Dendritic cell treated with granulocyte-macrophage colony-stimulating factor and Interleukin-4, amounts not matched to agents 40 ng/mL and 50 ng/mL, for 4 days (primary cell): ENCODE measurements at regions not wholly inside any gene's neighbourhood (a gene's known extent, or its start where the extent isn't known, plus 50 kb on each side); places are given as distances from the start of the nearest gene placed in this dataset.

Source experiments
- H3K27ac Mint-ChIP-seq: one replicate; pipeline ENCODE4 v1.8.0; 2022; ENCODE audit warnings: mild to moderate bottlenecking, mixed read lengths
- H3K27me3 Mint-ChIP-seq: one replicate; pipeline ENCODE4 v1.8.0; 2022; ENCODE audit warnings: mild to moderate bottlenecking, mixed read lengths
- H3K36me3 Mint-ChIP-seq: one replicate; pipeline ENCODE4 v1.8.0; 2022; ENCODE audit warnings: low read depth, mixed read lengths
- H3K4me1 Mint-ChIP-seq: one replicate; pipeline ENCODE4 v1.8.0; 2022; ENCODE audit warnings: low read depth, mixed read lengths
- H3K4me3 Mint-ChIP-seq: one replicate; pipeline ENCODE4 v1.8.0; 2022; ENCODE audit warnings: mild to moderate bottlenecking, moderate library complexity, mixed read lengths
- H3K9me3 Mint-ChIP-seq: one replicate; pipeline ENCODE4 v1.8.0; 2022; ENCODE audit warnings: mixed read lengths
- intact Hi-C: fragments of 100-400 bp; cut with micrococcal nuclease; formaldehyde crosslinking; loops from one replicate; pipeline ENCODE4 v1.15.0; 2022

- Mint-ChIP-seq H3K4me3 (no peak overlapping the region), H3K27me3 (no peaks in the 10 kb centered on the region), H3K9me3 (peaks cover 9% of the 10 kb centered on the region), H3K4me1 (no peaks in the 10 kb centered on the region), H3K36me3 (no peaks in the 10 kb centered on the region), H3K27ac (no peak overlapping the region)
- intact Hi-C loops, result no loop called here
These were observed 260.5 kb downstream of the SAMD5 start for GRCh38 chr6:147768969-147769368.

- Mint-ChIP-seq H3K27me3 (no peaks in the 10 kb centered on the region), H3K4me3 (no peak overlapping the region), H3K36me3 (no peaks in the 10 kb centered on the region), H3K9me3 (peaks cover 9% of the 10 kb centered on the region), H3K4me1 (no peaks in the 10 kb centered on the region), H3K27ac (no peak overlapping the region)
- intact Hi-C loops, result no loop called here
These were observed 261.1 kb downstream of the SAMD5 start for GRCh38 chr6:147769496-147770087.

- H3K27ac Mint-ChIP-seq, result no peak overlapping the region
- no peak overlapping the region for H3K4me3 Mint-ChIP-seq
- no peaks in the 10 kb centered on the region for H3K27me3 Mint-ChIP-seq
- H3K4me1 Mint-ChIP-seq, result no peaks in the 10 kb centered on the region
- no peaks in the 10 kb centered on the region for H3K36me3 Mint-ChIP-seq
- intact Hi-C loops, result no loop called here
- peaks cover 9% of the 10 kb centered on the region for H3K9me3 Mint-ChIP-seq
These were observed 261.7 kb downstream of the SAMD5 start for GRCh38 chr6:147770221-147770620.

GRCh38 chr6:147772724-147773123, 264.2 kb downstream of the SAMD5 start:
- Mint-ChIP-seq H3K4me1 (no peaks in the 10 kb centered on the region), H3K9me3 (peaks cover 9% of the 10 kb centered on the region), H3K27ac (no peak overlapping the region), H3K36me3 (no peaks in the 10 kb centered on the region), H3K27me3 (no peaks in the 10 kb centered on the region), H3K4me3 (no peak overlapping the region)
- intact Hi-C loops, result no loop called here

- H3K27me3 Mint-ChIP-seq, result no peaks in the 10 kb centered on the region
- no peaks in the 10 kb centered on the region for H3K36me3 Mint-ChIP-seq
- intact Hi-C loops, result no loop called here
- H3K4me1 Mint-ChIP-seq, result no peaks in the 10 kb centered on the region
- no peak overlapping the region for H3K4me3 Mint-ChIP-seq
- H3K9me3 Mint-ChIP-seq, result peaks cover 9% of the 10 kb centered on the region
- no peak overlapping the region for H3K27ac Mint-ChIP-seq
These were observed 266.4 kb downstream of the SAMD5 start for GRCh38 chr6:147774856-147775255.

GRCh38 chr6:147776631-147777213, 268.2 kb downstream of the SAMD5 start:
- no peaks in the 10 kb centered on the region for H3K9me3 Mint-ChIP-seq
- H3K4me3 Mint-ChIP-seq, result no peak overlapping the region
- H3K27ac Mint-ChIP-seq, result no peak overlapping the region
- no peaks in the 10 kb centered on the region for H3K4me1 Mint-ChIP-seq
- no peaks in the 10 kb centered on the region for H3K27me3 Mint-ChIP-seq
- intact Hi-C loops, result no loop called here
- H3K36me3 Mint-ChIP-seq, result no peaks in the 10 kb centered on the region

GRCh38 chr6:147779624-147780023, 271.1 kb downstream of the SAMD5 start:
- Mint-ChIP-seq H3K36me3 (no peaks in the 10 kb centered on the region), H3K4me3 (no peak overlapping the region), H3K9me3 (no peaks in the 10 kb centered on the region), H3K27me3 (no peaks in the 10 kb centered on the region), H3K4me1 (no peaks in the 10 kb centered on the region), H3K27ac (no peak overlapping the region)
- intact Hi-C loops, result no loop called here

GRCh38 chr6:147782302-147782701, 273.8 kb downstream of the SAMD5 start:
- Mint-ChIP-seq H3K36me3 (no peaks in the 10 kb centered on the region), H3K4me1 (no peaks in the 10 kb centered on the region), H3K4me3 (no peak overlapping the region), H3K27me3 (no peaks in the 10 kb centered on the region), H3K27ac (no peak overlapping the region), H3K9me3 (no peaks in the 10 kb centered on the region)
- intact Hi-C loops, result no loop called here

- H3K36me3 Mint-ChIP-seq, result no peaks in the 10 kb centered on the region
- no peak overlapping the region for H3K27ac Mint-ChIP-seq
- no peaks in the 10 kb centered on the region for H3K27me3 Mint-ChIP-seq
- no peaks in the 10 kb centered on the region for H3K4me1 Mint-ChIP-seq
- intact Hi-C loops, result no loop called here
- H3K4me3 Mint-ChIP-seq, result no peak overlapping the region
- no peaks in the 10 kb centered on the region for H3K9me3 Mint-ChIP-seq
These were observed 275.9 kb downstream of the SAMD5 start for GRCh38 chr6:147784371-147784770.

GRCh38 chr6:147787417-147787816, 278.9 kb downstream of the SAMD5 start:
- no peak overlapping the region for H3K4me3 Mint-ChIP-seq
- H3K27me3 Mint-ChIP-seq, result no peaks in the 10 kb centered on the region
- H3K36me3 Mint-ChIP-seq, result no peaks in the 10 kb centered on the region
- intact Hi-C loops, result no loop called here
- peaks cover 18% of the 10 kb centered on the region for H3K9me3 Mint-ChIP-seq
- H3K27ac Mint-ChIP-seq, result no peak overlapping the region
- no peaks in the 10 kb centered on the region for H3K4me1 Mint-ChIP-seq

GRCh38 chr6:147789430-147789947, 281.0 kb downstream of the SAMD5 start:
- Mint-ChIP-seq H3K27me3 (no peaks in the 10 kb centered on the region), H3K4me1 (no peaks in the 10 kb centered on the region), H3K9me3 (peaks cover 18% of the 10 kb centered on the region), H3K4me3 (no peak overlapping the region), H3K36me3 (no peaks in the 10 kb centered on the region), H3K27ac (no peak overlapping the region)
- intact Hi-C loops, result no loop called here

- Mint-ChIP-seq H3K9me3 (peaks cover 18% of the 10 kb centered on the region), H3K36me3 (no peaks in the 10 kb centered on the region), H3K4me1 (no peaks in the 10 kb centered on the region), H3K27ac (no peak overlapping the region), H3K27me3 (no peaks in the 10 kb centered on the region), H3K4me3 (no peak overlapping the region)
- intact Hi-C loops, result no loop called here
These were observed 285.6 kb downstream of the SAMD5 start for GRCh38 chr6:147793871-147794643.

- intact Hi-C loops, result no loop called here
- no peak overlapping the region for H3K4me3 Mint-ChIP-seq
- no peaks in the 10 kb centered on the region for H3K36me3 Mint-ChIP-seq
- no peaks in the 10 kb centered on the region for H3K27me3 Mint-ChIP-seq
- H3K4me1 Mint-ChIP-seq, result no peaks in the 10 kb centered on the region
- peaks cover 39% of the 10 kb centered on the region for H3K9me3 Mint-ChIP-seq
- H3K27ac Mint-ChIP-seq, result no peak overlapping the region
These were observed 294.0 kb downstream of the SAMD5 start for GRCh38 chr6:147802459-147802858.

- no peak overlapping the region for H3K4me3 Mint-ChIP-seq
- H3K4me1 Mint-ChIP-seq, result no peaks in the 10 kb centered on the region
- peaks cover 30% of the 10 kb centered on the region for H3K9me3 Mint-ChIP-seq
- H3K27ac Mint-ChIP-seq, result no peak overlapping the region
- H3K27me3 Mint-ChIP-seq, result no peaks in the 10 kb centered on the region
- H3K36me3 Mint-ChIP-seq, result no peaks in the 10 kb centered on the region
- intact Hi-C loops, result no loop called here
These were observed 296.7 kb downstream of the SAMD5 start for GRCh38 chr6:147805155-147805554.
